OCI-LY1 (cell line): ENCODE measurements at regions not wholly inside any gene's neighbourhood (a gene's known extent, or its start where the extent isn't known, plus 50 kb on each side); places are given as distances from the start of the nearest gene placed in this dataset.

Experiments
- EZH2 ChIP-seq: fragments of 200-600 bp; sonication (generic), shearing (Covaris generic); IDR thresholded peaks from 2 replicates; pipeline ENCODE4 v1.8.0; 2017; ENCODE audit warnings: borderline replicate concordance, mixed run types, mild to moderate bottlenecking, antibody characterized with exemption, low read length, moderate library complexity, mixed read lengths
- TF ChIP-seq, protein P1 (sequence below): fragments of 200-600 bp; sonication (generic), shearing (Covaris generic); IDR thresholded peaks from 2 replicates; pipeline ENCODE4 v1.5.1; 2017; ENCODE audit warnings: mild to moderate bottlenecking, antibody characterized with exemption, low read length, moderate library complexity, mixed read lengths

DNA sequence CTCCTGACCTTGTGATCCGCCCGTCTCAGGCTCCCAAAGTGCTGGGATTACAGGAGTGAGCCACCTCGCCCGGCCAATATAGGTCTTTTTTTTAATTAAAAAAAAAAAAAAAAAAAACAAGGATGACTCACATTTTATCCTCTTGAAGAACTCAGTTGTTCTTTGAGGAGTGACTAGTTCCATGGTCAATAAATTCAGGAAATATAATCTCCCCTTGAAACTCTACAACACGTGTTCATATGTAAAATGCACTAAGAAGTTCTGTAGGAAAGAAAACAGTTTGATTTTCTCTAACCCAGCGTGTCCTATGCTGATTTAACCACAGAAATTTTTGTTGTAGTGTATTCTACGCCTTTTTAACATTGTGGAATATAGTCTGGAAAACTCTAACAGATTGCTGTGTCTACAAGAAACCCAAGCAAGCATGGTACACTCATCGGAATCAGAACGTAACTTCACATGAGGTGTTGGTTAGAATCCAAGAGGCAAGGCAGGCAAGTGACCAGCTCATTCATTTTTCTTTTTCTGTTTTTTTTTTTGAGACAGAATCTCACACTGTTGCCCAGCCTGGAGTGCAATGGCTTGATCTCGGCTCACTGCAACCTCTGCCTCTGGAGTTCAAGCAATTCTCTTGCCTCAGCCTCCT lies 79.0 kb upstream of the ZNF217 start:
- TF ChIP-seq, protein P1, sequence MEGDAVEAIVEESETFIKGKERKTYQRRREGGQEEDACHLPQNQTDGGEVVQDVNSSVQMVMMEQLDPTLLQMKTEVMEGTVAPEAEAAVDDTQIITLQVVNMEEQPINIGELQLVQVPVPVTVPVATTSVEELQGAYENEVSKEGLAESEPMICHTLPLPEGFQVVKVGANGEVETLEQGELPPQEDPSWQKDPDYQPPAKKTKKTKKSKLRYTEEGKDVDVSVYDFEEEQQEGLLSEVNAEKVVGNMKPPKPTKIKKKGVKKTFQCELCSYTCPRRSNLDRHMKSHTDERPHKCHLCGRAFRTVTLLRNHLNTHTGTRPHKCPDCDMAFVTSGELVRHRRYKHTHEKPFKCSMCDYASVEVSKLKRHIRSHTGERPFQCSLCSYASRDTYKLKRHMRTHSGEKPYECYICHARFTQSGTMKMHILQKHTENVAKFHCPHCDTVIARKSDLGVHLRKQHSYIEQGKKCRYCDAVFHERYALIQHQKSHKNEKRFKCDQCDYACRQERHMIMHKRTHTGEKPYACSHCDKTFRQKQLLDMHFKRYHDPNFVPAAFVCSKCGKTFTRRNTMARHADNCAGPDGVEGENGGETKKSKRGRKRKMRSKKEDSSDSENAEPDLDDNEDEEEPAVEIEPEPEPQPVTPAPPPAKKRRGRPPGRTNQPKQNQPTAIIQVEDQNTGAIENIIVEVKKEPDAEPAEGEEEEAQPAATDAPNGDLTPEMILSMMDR: no peak
- no peak for TF ChIP-seq EZH2
